Activated CD4-positive, alpha-beta T cell treated with anti-CD3 and anti-CD28 coated beads for 36 hours (primary cell): ENCODE measurements at regions not wholly inside any gene's neighbourhood (a gene's known extent, or its start where the extent isn't known, plus 50 kb on each side); places are given as distances from the start of the nearest gene placed in this dataset.

Experiments
- ATAC-seq: fragments of 200-7000 bp; cut with Tn5 transposase; one replicate; pipeline ENCODE4 v1.10.0; 2021; ENCODE audit warnings: mild to moderate bottlenecking, moderate library complexity
- CTCF ChIA-PET: fragments of 350-600 bp; sonication (Branson Sonifier 250); formaldehyde crosslinking; loops from one replicate; lab custom pipeline; 2021; ENCODE audit warnings: antibody characterized with exemption; lab: Charles Lee
- POLR2A ChIA-PET: fragments of 350-600 bp; sonication (Branson Sonifier 250); formaldehyde crosslinking; loops from one replicate; lab custom pipeline; 2021; ENCODE audit warnings: antibody characterized with exemption, inconsistent platforms; lab: Charles Lee
- DNase-seq: peaks from one replicate; pipeline ENCODE4 v3.0.0-alpha.2; 2020
- H3K27ac Mint-ChIP-seq: one replicate; pipeline ENCODE4 v1.8.0; 2021; ENCODE audit warnings: mixed read lengths
- H3K27me3 Mint-ChIP-seq: one replicate; pipeline ENCODE4 v1.8.0; 2021; ENCODE audit warnings: mixed read lengths
- H3K36me3 Mint-ChIP-seq: one replicate; pipeline ENCODE4 v1.8.0; 2021; ENCODE audit warnings: low read depth, mixed read lengths
- H3K4me1 Mint-ChIP-seq: one replicate; pipeline ENCODE4 v1.8.0; 2021; ENCODE audit warnings: mixed read lengths
- H3K4me3 Mint-ChIP-seq: one replicate; pipeline ENCODE4 v1.8.0; 2021; ENCODE audit warnings: mild to moderate bottlenecking, moderate library complexity, mixed read lengths
- H3K9me3 Mint-ChIP-seq: one replicate; pipeline ENCODE4 v1.8.0; 2021; ENCODE audit warnings: low read depth, mixed read lengths
- intact Hi-C, 2 experiments: fragments of 100-400 bp; cut with DNase I in 1 of 2; cut with micrococcal nuclease in 1 of 2; formaldehyde crosslinking; loops; one replicate each; pipeline versions ENCODE4 v1.14.2 to v1.15.1; 2022 to 2024; cut with DNase I, micrococcal nuclease

DNA sequence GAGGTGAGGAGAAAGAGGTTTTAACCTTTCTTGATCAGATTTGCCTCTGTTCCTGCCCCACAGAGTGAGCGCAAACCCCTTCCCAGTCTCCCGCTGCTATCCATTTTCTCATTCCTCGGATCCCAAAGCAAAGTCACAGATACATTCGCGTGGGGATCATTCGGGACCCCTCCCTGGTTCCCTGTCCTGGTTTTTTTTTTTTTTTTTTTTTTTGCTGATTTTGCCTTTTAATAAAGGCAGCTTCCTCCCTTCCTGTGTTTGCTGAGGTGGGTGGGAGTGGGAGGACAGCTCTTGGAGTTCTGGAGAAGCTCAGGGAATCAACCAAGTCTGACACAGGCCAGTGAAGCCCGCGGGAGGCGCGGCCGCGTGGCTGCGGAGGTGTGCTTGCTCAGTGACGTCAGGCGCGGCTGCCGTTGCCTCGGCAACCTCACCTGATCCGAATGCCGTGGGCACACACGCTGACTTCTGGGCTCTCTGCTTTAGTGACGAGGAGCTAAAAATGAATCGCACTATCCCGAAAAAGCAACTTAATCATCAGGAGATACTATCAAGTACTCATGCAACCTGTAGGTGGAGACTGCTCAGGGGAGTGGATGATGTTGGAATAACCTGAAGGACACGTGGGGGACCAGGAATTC lies 106.4 kb downstream of the TBX19 start:
- no peaks in the 10 kb centered on the region for H3K36me3 Mint-ChIP-seq
- peak overlapping the region; percentile 15 for H3K4me3 Mint-ChIP-seq
- POLR2A ChIA-PET: interaction anchor here (0.6 to 0.8 kb wide), 2 partner anchors 44 to 574 kb away, joined by 3 read pairs; no protein-coding TSS in a partner anchor
- CTCF ChIA-PET: interaction anchor here (1.2 to 4.1 kb wide), 2 partner anchors 44 to 52 kb away, joined by 5 to 23 read pairs; no protein-coding TSS in a partner anchor
- DNase-seq: peak; percentile 89
- ATAC-seq: peak; percentile 95
- H3K27me3 Mint-ChIP-seq: peaks cover 3% of the 10 kb centered on the region
- peaks cover 19% of the 10 kb centered on the region for H3K4me1 Mint-ChIP-seq
- intact Hi-C loops: loop anchor here in 1 of 2 experiments (1.0 to 2.0 kb wide), 2 partner anchors 22 to 44 kb away; no protein-coding TSS in a partner anchor
- H3K9me3 Mint-ChIP-seq: no peaks in the 10 kb centered on the region
- H3K27ac Mint-ChIP-seq: peak overlapping the region; percentile 82

DNA sequence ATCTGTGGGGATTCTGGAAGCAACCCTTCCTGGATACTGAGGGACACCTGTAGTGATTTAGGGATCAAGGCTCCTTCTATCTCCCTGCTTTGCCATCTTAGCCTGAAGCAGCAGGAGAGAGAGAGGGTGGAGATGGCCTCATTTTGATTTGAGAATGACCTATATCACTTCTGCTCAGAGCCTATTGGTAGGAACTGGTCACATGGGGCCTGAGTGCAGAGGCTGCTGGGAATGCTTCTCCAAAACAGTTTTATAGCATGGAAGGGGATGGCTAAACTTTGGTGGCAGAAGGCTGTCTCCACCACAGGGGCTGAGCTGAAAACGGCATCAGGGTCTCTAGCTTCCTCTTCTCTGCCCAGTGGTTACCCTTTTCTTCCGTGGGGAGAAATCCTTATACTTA lies 105.8 kb downstream of the TBX19 start:
- ATAC-seq (no peak), DNase-seq (no peak)
- POLR2A ChIA-PET: interaction anchor here (0.6 to 0.8 kb wide), 2 partner anchors 44 to 574 kb away, joined by 3 read pairs; no protein-coding TSS in a partner anchor
- H3K27ac Mint-ChIP-seq: no peak overlapping the region
- peaks cover 3% of the 10 kb centered on the region for H3K27me3 Mint-ChIP-seq
- H3K36me3 Mint-ChIP-seq: no peaks in the 10 kb centered on the region
- intact Hi-C loops: loop anchor here in 1 of 2 experiments (2.0 kb wide), 1 partner anchor 44 kb away; no protein-coding TSS in a partner anchor
- H3K9me3 Mint-ChIP-seq: no peaks in the 10 kb centered on the region
- H3K4me1 Mint-ChIP-seq: peaks cover 18% of the 10 kb centered on the region
- H3K4me3 Mint-ChIP-seq: no peak overlapping the region
- CTCF ChIA-PET: interaction anchor here (4.1 kb wide), 1 partner anchor 44 kb away, joined by 23 read pairs; no protein-coding TSS in a partner anchor

DNA sequence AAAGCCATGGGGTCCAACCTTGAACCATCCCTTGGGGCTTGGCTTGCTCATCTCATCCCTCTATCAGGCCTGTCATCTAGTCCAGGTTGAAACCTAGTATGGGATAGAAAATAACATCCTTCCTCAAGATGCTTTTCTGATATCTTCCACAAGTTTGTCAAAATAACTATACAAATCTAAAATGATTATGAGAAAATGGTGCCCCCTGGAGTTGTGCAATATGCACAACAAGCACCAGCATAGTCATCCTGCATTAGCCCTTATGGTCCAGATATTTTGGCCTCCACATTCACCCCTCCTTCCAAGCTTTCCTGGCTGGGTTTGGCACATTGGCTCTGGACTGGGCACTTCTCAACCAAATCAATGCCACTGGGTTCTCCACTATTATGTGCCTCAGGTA lies 101.2 kb downstream of the TBX19 start:
- intact Hi-C loops: no loop called here
- H3K9me3 Mint-ChIP-seq: no peaks in the 10 kb centered on the region

DNA sequence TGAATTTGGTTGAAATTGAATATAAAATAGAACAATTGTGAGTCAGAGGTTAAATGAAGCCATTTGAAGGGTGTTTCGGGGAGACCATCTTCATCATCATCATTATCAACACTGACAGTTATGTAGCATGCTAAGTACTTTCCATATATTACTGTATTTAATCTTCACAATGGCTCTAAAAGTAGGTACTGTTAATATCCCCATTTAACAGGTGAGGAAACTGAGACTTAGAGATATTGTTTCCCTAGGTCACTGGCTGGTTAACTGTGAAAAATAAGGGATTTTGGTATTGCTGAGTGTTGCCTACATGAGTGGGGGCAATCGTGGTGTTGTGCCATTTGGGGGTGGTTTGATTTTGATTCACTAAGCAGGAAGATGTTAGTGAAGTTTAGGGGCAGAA lies 100.3 kb downstream of the TBX19 start:
- intact Hi-C loops: no loop called here
- ChIA-PET POLR2A (no interaction called here), CTCF (interaction anchor here (0.7 to 1.4 kb wide), 3 partner anchors 8 to 38 kb away, joined by 4 to 6 read pairs (median 4); no protein-coding TSS in a partner anchor)

More for the DNA sequence above, 101.2 kb downstream of the TBX19 start:
- POLR2A ChIA-PET: no interaction called here
- CTCF ChIA-PET: interaction anchor here (0.7 to 0.8 kb wide), 3 partner anchors 9 to 39 kb away, joined by 3 to 4 read pairs (median 3); no protein-coding TSS in a partner anchor
- H3K36me3 Mint-ChIP-seq: no peaks in the 10 kb centered on the region
- no peak overlapping the region for H3K27ac Mint-ChIP-seq
- DNase-seq (no peak), ATAC-seq (no peak)
- peaks cover under 1% of the 10 kb centered on the region for H3K4me1 Mint-ChIP-seq
- H3K4me3 Mint-ChIP-seq: no peak overlapping the region
- no peaks in the 10 kb centered on the region for H3K27me3 Mint-ChIP-seq

DNA sequence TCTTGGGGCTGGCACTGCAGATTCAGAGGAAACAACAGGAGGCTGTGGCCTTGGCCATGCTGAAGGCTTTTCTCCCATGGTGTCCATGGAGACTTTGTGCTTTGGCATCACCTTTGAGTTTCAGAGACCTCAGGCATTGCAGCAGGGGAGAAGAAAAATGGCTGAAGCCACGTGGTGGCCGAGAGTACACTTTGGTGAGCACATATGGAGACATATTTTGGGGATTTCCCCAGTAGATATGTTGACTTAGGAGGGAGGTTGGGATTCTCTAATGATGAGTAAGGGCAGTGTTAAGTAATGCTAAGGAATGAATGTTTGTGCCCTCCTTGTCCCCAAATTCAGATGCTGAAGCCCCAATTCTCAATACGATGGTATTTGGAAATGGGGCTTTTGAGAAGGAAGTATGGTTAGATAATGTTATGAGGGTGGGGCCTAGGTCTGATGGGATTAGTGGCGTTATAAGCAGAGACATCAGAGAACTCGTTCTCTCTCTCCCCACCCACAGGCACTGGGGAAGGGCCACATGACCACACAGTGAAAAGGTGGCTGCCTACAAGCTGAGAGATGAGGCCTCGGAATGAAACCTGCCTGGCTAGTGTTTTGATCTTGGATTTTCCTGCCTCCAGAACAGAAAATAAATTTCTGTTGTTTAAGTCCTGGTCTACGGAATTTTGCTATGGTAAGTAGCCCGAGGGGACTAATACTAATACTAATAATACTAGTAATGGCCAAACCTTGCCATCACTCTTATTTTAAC lies 98.6 kb downstream of the TBX19 start:
- Mint-ChIP-seq H3K4me3 (no peak overlapping the region), H3K27me3 (no peaks in the 10 kb centered on the region), H3K27ac (no peak overlapping the region), H3K4me1 (no peaks in the 10 kb centered on the region), H3K9me3 (no peaks in the 10 kb centered on the region), H3K36me3 (no peaks in the 10 kb centered on the region)
- ChIA-PET POLR2A (no interaction called here), CTCF (interaction anchor here (0.6 to 1.4 kb wide), 2 partner anchors 10 to 77 kb away, joined by 4 read pairs; no protein-coding TSS in a partner anchor)
- no peak for DNase-seq
- intact Hi-C loops: no loop called here
- ATAC-seq: no peak

More for the DNA sequence above, 100.3 kb downstream of the TBX19 start:
- Mint-ChIP-seq H3K9me3 (no peaks in the 10 kb centered on the region), H3K4me1 (no peaks in the 10 kb centered on the region), H3K36me3 (no peaks in the 10 kb centered on the region), H3K4me3 (no peak overlapping the region), H3K27me3 (no peaks in the 10 kb centered on the region), H3K27ac (no peak overlapping the region)
- DNase-seq (no peak), ATAC-seq (no peak)

DNA sequence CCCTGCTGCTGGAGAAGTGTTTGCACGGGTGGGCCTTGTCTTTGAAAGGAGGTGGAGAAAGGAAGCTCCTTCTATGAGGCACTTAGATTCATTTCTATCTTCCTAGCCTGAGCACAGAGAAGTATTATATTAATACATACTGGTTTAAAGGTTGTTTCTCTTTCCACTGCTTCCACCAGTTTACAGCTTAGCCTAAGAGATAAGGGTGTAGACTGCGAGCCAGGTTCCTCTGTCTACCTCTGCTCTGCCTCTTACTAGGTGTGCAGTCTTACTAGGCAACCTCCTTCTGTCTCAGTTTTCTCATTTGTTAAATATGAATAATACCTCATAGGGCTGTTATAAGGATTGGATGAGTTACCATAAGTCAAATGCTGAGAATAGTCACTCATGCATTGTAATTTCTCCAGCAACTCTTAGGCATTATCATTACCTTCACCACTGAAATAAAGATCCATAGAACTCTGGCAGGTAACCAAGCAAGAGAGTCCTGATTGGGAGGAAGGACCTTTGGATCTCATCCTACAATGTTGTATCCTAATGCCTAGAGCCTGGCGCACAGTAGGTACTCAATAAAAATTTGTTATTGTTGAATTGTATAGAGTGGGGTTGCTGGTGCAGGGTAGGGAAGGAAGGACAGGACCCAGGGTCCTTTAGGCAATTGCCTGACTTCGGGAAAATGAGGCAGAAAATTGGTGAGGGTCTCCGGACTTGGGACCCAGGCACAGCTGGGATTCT lies 95.1 kb downstream of the TBX19 start:
- no peaks in the 10 kb centered on the region for H3K36me3 Mint-ChIP-seq

DNA sequence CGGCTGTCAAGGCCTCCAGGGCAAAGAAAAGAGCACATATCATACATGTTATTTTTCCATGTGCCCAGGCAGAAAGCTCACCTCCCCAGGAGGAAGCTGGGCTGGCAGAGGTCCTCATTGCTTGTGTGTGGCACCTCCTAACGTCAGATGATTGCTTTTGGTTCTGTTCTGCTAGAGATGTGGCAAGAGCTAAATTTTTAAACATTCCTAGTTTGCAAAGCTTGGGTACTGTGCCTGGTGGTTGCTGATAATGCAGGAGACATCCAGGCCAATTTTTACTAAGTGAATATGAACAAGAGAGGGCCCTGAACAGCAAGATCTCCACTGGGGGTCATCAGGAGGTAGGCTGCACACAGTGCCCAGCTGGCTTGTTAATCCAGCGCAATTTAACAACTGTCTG lies 93.9 kb downstream of the TBX19 start:
- intact Hi-C loops: no loop called here
- H3K36me3 Mint-ChIP-seq: no peaks in the 10 kb centered on the region

More for the DNA sequence above, 95.1 kb downstream of the TBX19 start:
- ChIA-PET POLR2A (no interaction called here), CTCF (interaction anchor here (0.5 to 1.5 kb wide), 6 partner anchors 8 to 228 kb away, joined by 3 to 4 read pairs (median 3); no protein-coding TSS in a partner anchor)
- DNase-seq (no peak), ATAC-seq (no peak)
- no peaks in the 10 kb centered on the region for H3K9me3 Mint-ChIP-seq
- no peak overlapping the region for H3K27ac Mint-ChIP-seq
- H3K27me3 Mint-ChIP-seq: no peaks in the 10 kb centered on the region
- no peaks in the 10 kb centered on the region for H3K4me1 Mint-ChIP-seq
- H3K4me3 Mint-ChIP-seq: no peak overlapping the region
- intact Hi-C loops: no loop called here

DNA sequence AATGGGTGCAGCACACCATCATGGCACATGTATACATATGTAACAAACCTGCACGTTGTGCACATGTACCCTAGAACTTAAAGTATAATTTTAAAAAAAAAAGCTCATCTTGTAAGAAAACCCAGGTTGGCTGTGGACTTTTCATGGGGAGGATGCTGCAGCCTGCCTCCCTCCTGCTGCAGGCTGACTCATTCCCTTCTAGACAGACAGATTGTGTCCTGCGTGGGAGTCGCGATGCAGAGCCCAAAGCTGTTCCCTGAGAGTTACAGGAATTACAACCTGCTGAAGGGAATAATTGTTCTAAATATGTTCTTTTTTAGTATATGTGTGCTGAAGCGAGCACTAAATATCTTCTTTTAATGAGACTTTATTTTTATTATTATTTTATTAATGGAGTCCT lies 93.2 kb downstream of the TBX19 start:
- CTCF ChIA-PET: interaction anchor here (3.5 kb wide), 1 partner anchor 31 kb away, joined by 16 read pairs; no protein-coding TSS in a partner anchor
- Mint-ChIP-seq H3K36me3 (no peaks in the 10 kb centered on the region), H3K27ac (no peak overlapping the region), H3K27me3 (no peaks in the 10 kb centered on the region), H3K4me1 (no peaks in the 10 kb centered on the region), H3K9me3 (no peaks in the 10 kb centered on the region), H3K4me3 (no peak overlapping the region)
- no peak for DNase-seq
- intact Hi-C loops: no loop called here
- POLR2A ChIA-PET: no interaction called here
- ATAC-seq: peak; percentile 49

More for the DNA sequence above, 93.9 kb downstream of the TBX19 start:
- DNase-seq (no peak), ATAC-seq (no peak)
- H3K27me3 Mint-ChIP-seq: no peaks in the 10 kb centered on the region
- H3K4me1 Mint-ChIP-seq: no peaks in the 10 kb centered on the region
- CTCF ChIA-PET: interaction anchor here (0.6 to 1.5 kb wide), 7 partner anchors 9 to 229 kb away, joined by 3 to 4 read pairs (median 3); no protein-coding TSS in a partner anchor
- H3K4me3 Mint-ChIP-seq: no peak overlapping the region
- no peaks in the 10 kb centered on the region for H3K9me3 Mint-ChIP-seq
- H3K27ac Mint-ChIP-seq: no peak overlapping the region
- POLR2A ChIA-PET: no interaction called here

DNA sequence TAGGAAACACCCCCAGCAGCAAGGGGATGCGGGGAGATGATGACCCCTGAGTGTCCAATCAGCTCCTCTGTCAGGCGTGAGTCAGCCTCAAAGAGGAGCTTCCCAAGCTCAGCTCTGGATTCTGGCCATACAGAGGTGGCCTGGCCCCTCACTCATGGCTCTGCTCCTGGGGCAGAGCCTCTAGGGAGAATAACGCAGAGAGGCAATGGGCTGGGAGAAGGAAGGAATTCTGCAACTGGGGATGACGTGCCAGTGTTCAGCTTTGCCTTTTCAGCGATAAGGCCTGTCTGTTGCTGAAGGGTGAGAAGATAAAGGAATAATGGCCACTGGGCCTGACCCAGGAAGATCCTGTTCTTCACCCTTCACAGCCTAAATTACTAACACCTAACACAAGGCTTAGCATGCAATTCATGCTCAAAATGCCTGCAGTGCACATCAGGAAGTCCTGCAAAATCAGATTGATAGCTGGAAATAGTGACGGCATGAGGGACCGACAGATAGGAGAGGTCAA lies 92.2 kb downstream of the TBX19 start:
- no peaks in the 10 kb centered on the region for H3K9me3 Mint-ChIP-seq
- H3K4me3 Mint-ChIP-seq: no peak overlapping the region
- H3K27ac Mint-ChIP-seq: no peak overlapping the region
- ChIA-PET CTCF (interaction anchor here (0.6 to 3.5 kb wide), 4 partner anchors 10 to 64 kb away, joined by 3 to 16 read pairs (median 3); no protein-coding TSS in a partner anchor), POLR2A (no interaction called here)
- ATAC-seq (no peak), DNase-seq (no peak)
- intact Hi-C loops: no loop called here
- no peaks in the 10 kb centered on the region for H3K36me3 Mint-ChIP-seq
- no peaks in the 10 kb centered on the region for H3K27me3 Mint-ChIP-seq
- H3K4me1 Mint-ChIP-seq: no peaks in the 10 kb centered on the region

DNA sequence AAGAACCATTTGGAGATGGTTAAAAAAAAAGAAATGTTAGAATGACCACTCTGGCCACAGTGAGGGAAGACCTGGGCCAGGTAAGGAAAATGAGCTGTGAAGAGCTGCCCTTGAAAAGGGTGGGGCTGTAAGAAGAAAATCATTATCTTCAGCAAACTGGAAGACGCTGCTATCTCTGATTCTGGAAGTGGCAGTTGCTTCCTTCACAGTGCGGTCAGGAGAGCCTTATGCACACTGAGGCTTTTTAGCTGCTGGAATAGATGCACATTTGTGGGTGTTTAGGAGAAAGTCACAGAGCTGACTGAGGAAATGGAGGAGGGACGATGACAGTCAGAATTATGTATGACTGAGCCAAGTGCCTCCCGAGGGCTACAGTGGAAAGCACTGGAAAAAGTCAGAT lies 91.6 kb downstream of the TBX19 start:
- intact Hi-C loops: no loop called here
- CTCF ChIA-PET: interaction anchor here (0.7 to 3.5 kb wide), 3 partner anchors 9 to 29 kb away, joined by 3 to 16 read pairs (median 4); no protein-coding TSS in a partner anchor

More for the DNA sequence above, 91.6 kb downstream of the TBX19 start:
- POLR2A ChIA-PET: no interaction called here
- no peak for ATAC-seq
- no peak overlapping the region for H3K27ac Mint-ChIP-seq
- no peaks in the 10 kb centered on the region for H3K4me1 Mint-ChIP-seq
- H3K27me3 Mint-ChIP-seq: no peaks in the 10 kb centered on the region
- no peaks in the 10 kb centered on the region for H3K9me3 Mint-ChIP-seq
- no peaks in the 10 kb centered on the region for H3K36me3 Mint-ChIP-seq
- no peak overlapping the region for H3K4me3 Mint-ChIP-seq
- DNase-seq: no peak
